ENCODE measurements at regions not wholly inside any gene's neighbourhood (a gene's known extent, or its start where the extent isn't known, plus 50 kb on each side); places are given as distances from the start of the nearest gene placed in this dataset.

DNA sequence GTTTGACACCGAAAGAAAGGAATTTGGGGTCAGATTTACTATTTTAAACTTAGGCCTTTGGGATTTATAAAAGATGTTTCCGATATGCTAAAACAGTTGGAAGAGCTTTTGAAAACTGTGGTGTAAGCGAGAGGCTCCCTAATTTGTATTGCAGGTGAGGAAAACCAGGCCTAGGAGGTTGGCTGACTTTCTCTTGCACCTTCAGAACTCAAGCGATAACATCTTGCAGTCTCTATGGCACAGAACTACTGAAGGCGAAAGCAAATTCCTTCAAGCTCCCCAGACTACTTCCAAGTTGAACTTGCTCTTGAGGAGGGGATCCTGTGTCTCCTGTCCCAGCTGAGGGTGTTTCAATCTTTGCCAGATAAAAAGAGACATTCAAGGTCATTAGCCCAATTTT lies 685.7 kb downstream of the ADGRL2 start:
- TF ChIP-seq, protein P1, sequence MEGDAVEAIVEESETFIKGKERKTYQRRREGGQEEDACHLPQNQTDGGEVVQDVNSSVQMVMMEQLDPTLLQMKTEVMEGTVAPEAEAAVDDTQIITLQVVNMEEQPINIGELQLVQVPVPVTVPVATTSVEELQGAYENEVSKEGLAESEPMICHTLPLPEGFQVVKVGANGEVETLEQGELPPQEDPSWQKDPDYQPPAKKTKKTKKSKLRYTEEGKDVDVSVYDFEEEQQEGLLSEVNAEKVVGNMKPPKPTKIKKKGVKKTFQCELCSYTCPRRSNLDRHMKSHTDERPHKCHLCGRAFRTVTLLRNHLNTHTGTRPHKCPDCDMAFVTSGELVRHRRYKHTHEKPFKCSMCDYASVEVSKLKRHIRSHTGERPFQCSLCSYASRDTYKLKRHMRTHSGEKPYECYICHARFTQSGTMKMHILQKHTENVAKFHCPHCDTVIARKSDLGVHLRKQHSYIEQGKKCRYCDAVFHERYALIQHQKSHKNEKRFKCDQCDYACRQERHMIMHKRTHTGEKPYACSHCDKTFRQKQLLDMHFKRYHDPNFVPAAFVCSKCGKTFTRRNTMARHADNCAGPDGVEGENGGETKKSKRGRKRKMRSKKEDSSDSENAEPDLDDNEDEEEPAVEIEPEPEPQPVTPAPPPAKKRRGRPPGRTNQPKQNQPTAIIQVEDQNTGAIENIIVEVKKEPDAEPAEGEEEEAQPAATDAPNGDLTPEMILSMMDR (IDR thresholded peaks at IDR 0.05 in 2 of 3, conservative IDR thresholded peaks at IDR 0.05 in 1 of 3; ENCODE audit: control insufficient read depth in 2 of 3, extremely low read depth in 1 of 3, insufficient read depth in 1 of 3, low read depth in 3 of 3, low read length in 3 of 3), result no peak
- no peak for TF ChIP-seq MYC (IDR thresholded peaks at IDR 0.05; ENCODE audit: insufficient read depth, insufficient read length, insufficient replicate concordance, low read length, severe bottlenecking)
